K562 (cell line): ENCODE measurements at regions not wholly inside any gene's neighbourhood (a gene's known extent, or its start where the extent isn't known, plus 50 kb on each side); places are given as distances from the start of the nearest gene placed in this dataset.

Experiments
- C11orf30 ChIP-seq: fragments of 450-650 bp; IDR thresholded peaks from 2 replicates; pipeline ENCODE4 v1.6.1; 2016; ENCODE audit warnings: low read depth, mild to moderate bottlenecking
- CBFA2T3 ChIP-seq: fragments of 450-650 bp; IDR thresholded peaks from 2 replicates; pipeline ENCODE4 v1.6.1; 2017
- CCAR2 ChIP-seq: fragments of 200-400 bp; formaldehyde crosslinking; IDR thresholded peaks from 2 replicates; pipeline ENCODE4 v1.6.1; 2017; ENCODE audit warnings: mild to moderate bottlenecking, low read depth, low read length
- ETV5 ChIP-seq: sonication (generic); formaldehyde crosslinking; IDR thresholded peaks from 2 replicates; pipeline ENCODE4 v1.4.0; 2020; ENCODE audit warnings: low read depth, mild to moderate bottlenecking, missing genetic modification reagents
- FOXM1 ChIP-seq, 2 experiments: fragments of 450-650 bp in 1 of 2; sonication (generic) in 1 of 2; formaldehyde crosslinking in 1 of 2; IDR thresholded peaks; 2 replicates each; pipeline versions ENCODE4 v1.6.1 to v1.9.0; 2017 to 2022; ENCODE audit warnings: low read depth in 2 of 2, mild to moderate bottlenecking in 2 of 2, missing genetic modification reagents in 1 of 2, moderate library complexity in 1 of 2
- HDAC2 ChIP-seq: fragments of 450-650 bp; IDR thresholded peaks from 2 replicates; pipeline ENCODE4 v1.6.1; 2016; ENCODE audit warnings: mild to moderate bottlenecking
- KDM4B ChIP-seq, 2 experiments: fragments of 450-650 bp in 1 of 2; sonication (generic) in 1 of 2; IDR thresholded peaks; 2 replicates each; pipeline ENCODE4 v1.6.1; 2016 to 2017; ENCODE audit warnings: borderline replicate concordance in 2 of 2, antibody characterized with exemption in 1 of 2, low read depth in 1 of 2, mild to moderate bottlenecking in 1 of 2
- L3MBTL2 ChIP-seq: fragments of 450-650 bp; IDR thresholded peaks from 2 replicates; pipeline ENCODE4 v1.6.1; 2016; ENCODE audit warnings: mild to moderate bottlenecking, moderate library complexity
- LEF1 ChIP-seq: fragments of 450-650 bp; IDR thresholded peaks from 2 replicates; pipeline ENCODE4 v1.6.1; 2016; ENCODE audit warnings: mild to moderate bottlenecking
- MCM7 ChIP-seq, 2 experiments: fragments of 450-650 bp; IDR thresholded peaks; 2 replicates each; pipeline ENCODE4 v1.6.1; 2016 to 2018
- MECOM ChIP-seq: fragments of 250-450 bp; sonication (Bioruptor Pico); IDR thresholded peaks from 2 replicates; pipeline ENCODE4 v1.8.0; 2022; ENCODE audit warnings: inconsistent platforms
- POLR3G ChIP-seq: IDR thresholded peaks from 2 replicates; pipeline ENCODE4 v1.6.1; 2011; ENCODE audit not compliant: insufficient read length, insufficient replicate concordance; ENCODE audit errors: extremely low read depth
- PRPF4 ChIP-seq: fragments of 200-400 bp; formaldehyde crosslinking; IDR thresholded peaks from one replicate; pipeline ENCODE4 v1.6.1; 2017; ENCODE audit warnings: low read length, low read depth, mild to moderate bottlenecking; ENCODE audit not compliant: insufficient read depth, poor library complexity, severe bottlenecking
- SAFB ChIP-seq: fragments of 200-400 bp; formaldehyde crosslinking; IDR thresholded peaks from 2 replicates; pipeline ENCODE4 v1.6.1; 2017; ENCODE audit warnings: low read depth, low read length, borderline replicate concordance
- SAP30 ChIP-seq: fragments of 200-600 bp; sonication (generic); IDR thresholded peaks from 2 replicates; pipeline ENCODE4 v1.6.1; 2012; ENCODE audit warnings: borderline replicate concordance, low read depth, mild to moderate bottlenecking, moderate library complexity, low read length, control low read depth, inconsistent platforms; ENCODE audit not compliant: insufficient read depth, poor library complexity, severe bottlenecking
- TRIM24 ChIP-seq, 2 experiments: fragments of 450-650 bp; IDR thresholded peaks; 2 replicates each; pipeline ENCODE4 v1.6.1; 2016
- XRCC5 ChIP-seq: fragments of 200-400 bp; formaldehyde crosslinking; IDR thresholded peaks from 2 replicates; pipeline ENCODE4 v1.6.1; 2017; ENCODE audit warnings: low read depth, mild to moderate bottlenecking, low read length
- ZBTB1 ChIP-seq: sonication (generic); formaldehyde crosslinking; IDR thresholded peaks from 2 replicates; pipeline ENCODE4 v1.8.1; 2023; ENCODE audit warnings: missing genetic modification reagents, low read depth, mild to moderate bottlenecking, borderline replicate concordance
- ZNF224 ChIP-seq: sonication (generic); formaldehyde crosslinking; IDR thresholded peaks from 2 replicates; pipeline ENCODE4 v1.8.0; 2022; ENCODE audit warnings: mild to moderate bottlenecking, missing genetic modification reagents
- ZNF717 ChIP-seq: fragments of 250-450 bp; sonication (Bioruptor Pico); IDR thresholded peaks from 2 replicates; pipeline ENCODE4 v1.5.0; 2021
- TF ChIP-seq, protein P1 (sequence below): sonication (generic); formaldehyde crosslinking; IDR thresholded peaks from 2 replicates; pipeline ENCODE4 v1.8.1; 2023; ENCODE audit warnings: mild to moderate bottlenecking, missing genetic modification reagents
- TF ChIP-seq, protein P2 (sequence below): fragments of 450-650 bp; IDR thresholded peaks from 2 replicates; pipeline ENCODE4 v1.6.1; 2016
- TF ChIP-seq, protein P3 (sequence below): fragments of 250-450 bp; sonication (Bioruptor Pico); IDR thresholded peaks from 2 replicates; pipeline ENCODE4 v1.8.0; 2021; ENCODE audit warnings: mild to moderate bottlenecking, moderate library complexity

DNA sequence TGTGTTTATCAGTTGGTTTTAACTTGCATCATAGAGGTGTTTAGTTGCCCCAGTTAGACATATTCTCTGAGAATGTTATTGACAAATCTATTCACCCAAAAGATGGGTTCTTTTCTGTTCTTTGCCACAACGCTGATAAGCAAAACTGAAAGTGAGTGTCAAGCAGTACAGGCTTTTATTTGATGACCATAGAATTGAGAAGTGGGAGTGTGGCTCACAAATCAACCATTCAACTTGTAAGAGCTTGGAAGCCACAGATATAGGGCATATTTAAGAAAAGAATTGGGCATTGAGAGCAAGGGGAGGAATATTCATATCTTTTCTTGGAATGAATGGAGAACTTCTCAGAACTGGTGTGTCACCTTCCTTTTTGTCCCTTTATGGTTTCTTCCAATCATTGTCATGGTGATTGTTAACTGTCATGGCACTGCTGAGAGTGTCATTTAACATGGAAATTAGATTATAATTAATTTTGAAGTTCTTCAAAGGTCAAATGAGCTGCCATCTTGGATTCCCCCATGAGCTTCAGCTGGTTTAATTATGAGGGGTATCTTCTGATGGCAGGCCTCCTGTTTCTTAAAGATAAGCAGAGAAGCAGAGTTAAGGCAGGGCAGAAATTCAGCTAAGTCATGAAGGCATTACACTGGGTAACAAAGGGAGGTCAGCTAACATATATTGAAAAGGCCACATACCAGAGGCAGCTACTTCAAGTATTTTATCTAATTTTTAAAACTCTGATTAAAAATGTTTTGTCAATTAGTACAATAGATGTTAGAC is 254.0 kb upstream of the HTR1E start (continued):
- TF ChIP-seq, protein P1, sequence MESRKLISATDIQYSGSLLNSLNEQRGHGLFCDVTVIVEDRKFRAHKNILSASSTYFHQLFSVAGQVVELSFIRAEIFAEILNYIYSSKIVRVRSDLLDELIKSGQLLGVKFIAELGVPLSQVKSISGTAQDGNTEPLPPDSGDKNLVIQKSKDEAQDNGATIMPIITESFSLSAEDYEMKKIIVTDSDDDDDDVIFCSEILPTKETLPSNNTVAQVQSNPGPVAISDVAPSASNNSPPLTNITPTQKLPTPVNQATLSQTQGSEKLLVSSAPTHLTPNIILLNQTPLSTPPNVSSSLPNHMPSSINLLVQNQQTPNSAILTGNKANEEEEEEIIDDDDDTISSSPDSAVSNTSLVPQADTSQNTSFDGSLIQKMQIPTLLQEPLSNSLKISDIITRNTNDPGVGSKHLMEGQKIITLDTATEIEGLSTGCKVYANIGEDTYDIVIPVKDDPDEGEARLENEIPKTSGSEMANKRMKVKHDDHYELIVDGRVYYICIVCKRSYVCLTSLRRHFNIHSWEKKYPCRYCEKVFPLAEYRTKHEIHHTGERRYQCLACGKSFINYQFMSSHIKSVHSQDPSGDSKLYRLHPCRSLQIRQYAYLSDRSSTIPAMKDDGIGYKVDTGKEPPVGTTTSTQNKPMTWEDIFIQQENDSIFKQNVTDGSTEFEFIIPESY = no peak
- TF ChIP-seq FOXM1 (IDR thresholded peaks at IDR 0.05; ENCODE audit: low read depth) = peak; percentile 91
- no peak for TF ChIP-seq FOXM1 (CRISPR knock-in tag; IDR thresholded peaks at IDR 0.05; ENCODE audit: low read depth)
- TF ChIP-seq ZNF717 (CRISPR knock-in tag) = no peak
- no peak for TF ChIP-seq ZBTB1
- TF ChIP-seq MCM7 (IDR thresholded peaks at IDR 0.05) = no peak
- TF ChIP-seq TRIM24 (IDR thresholded peaks at IDR 0.05) = peak; percentile 82 to 88
- TF ChIP-seq XRCC5 = no peak
- no peak for TF ChIP-seq CCAR2
- no peak for TF ChIP-seq POLR3G
- TF ChIP-seq SAP30 = no peak
- no peak for TF ChIP-seq ZNF224 (CRISPR knock-in tag)
- TF ChIP-seq CBFA2T3 = peak; percentile 98
- no peak for TF ChIP-seq PRPF4
- TF ChIP-seq KDM4B (IDR thresholded peaks at IDR 0.05; ENCODE audit: borderline replicate concordance in 2 of 2, low read depth in 1 of 2) = no peak
- TF ChIP-seq ETV5 (CRISPR knock-in tag) = no peak
- TF ChIP-seq, protein P2, sequence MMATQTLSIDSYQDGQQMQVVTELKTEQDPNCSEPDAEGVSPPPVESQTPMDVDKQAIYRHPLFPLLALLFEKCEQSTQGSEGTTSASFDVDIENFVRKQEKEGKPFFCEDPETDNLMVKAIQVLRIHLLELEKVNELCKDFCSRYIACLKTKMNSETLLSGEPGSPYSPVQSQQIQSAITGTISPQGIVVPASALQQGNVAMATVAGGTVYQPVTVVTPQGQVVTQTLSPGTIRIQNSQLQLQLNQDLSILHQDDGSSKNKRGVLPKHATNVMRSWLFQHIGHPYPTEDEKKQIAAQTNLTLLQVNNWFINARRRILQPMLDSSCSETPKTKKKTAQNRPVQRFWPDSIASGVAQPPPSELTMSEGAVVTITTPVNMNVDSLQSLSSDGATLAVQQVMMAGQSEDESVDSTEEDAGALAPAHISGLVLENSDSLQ = peak; percentile 84
- TF ChIP-seq SAFB = no peak
- peak; percentile 90 for TF ChIP-seq C11orf30
- TF ChIP-seq L3MBTL2 = peak; percentile 37; the same call in 1 of the 2 replicates
- peak; percentile 69; the same call in 1 of the 2 replicates for TF ChIP-seq HDAC2
- TF ChIP-seq, protein P3, sequence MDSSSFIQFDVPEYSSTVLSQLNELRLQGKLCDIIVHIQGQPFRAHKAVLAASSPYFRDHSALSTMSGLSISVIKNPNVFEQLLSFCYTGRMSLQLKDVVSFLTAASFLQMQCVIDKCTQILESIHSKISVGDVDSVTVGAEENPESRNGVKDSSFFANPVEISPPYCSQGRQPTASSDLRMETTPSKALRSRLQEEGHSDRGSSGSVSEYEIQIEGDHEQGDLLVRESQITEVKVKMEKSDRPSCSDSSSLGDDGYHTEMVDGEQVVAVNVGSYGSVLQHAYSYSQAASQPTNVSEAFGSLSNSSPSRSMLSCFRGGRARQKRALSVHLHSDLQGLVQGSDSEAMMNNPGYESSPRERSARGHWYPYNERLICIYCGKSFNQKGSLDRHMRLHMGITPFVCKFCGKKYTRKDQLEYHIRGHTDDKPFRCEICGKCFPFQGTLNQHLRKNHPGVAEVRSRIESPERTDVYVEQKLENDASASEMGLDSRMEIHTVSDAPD (CRISPR knock-in tag) = no peak
- TF ChIP-seq LEF1 = peak; percentile 89
- 0 out of 2 replicates have a peak, but pooled peaks have one; percentile 21 for TF ChIP-seq MECOM (CRISPR knock-in tag)
